ENCODE measurements at regions not wholly inside any gene's neighbourhood (a gene's known extent, or its start where the extent isn't known, plus 50 kb on each side); places are given as distances from the start of the nearest gene placed in this dataset.

- TF ChIP-seq ARNTL (CRISPR knock-in tag; IDR thresholded peaks at IDR 0.05; ENCODE audit: borderline replicate concordance, low read depth), result no peak
- TF ChIP-seq TOX (CRISPR knock-in tag; IDR thresholded peaks at IDR 0.05; ENCODE audit: borderline replicate concordance), result no peak
- no peak for TF ChIP-seq CSRNP3 (CRISPR knock-in tag; IDR thresholded peaks at IDR 0.05)
- ATAC-seq, result no peak
Measured at GRCh38 chr1:62370594-62370993, 51.4 kb upstream of the KANK4 start.

GRCh38 chr1:62371375-62371774 is 52.1 kb upstream of the KANK4 start:
- TF ChIP-seq TOX (CRISPR knock-in tag; IDR thresholded peaks at IDR 0.05; ENCODE audit: borderline replicate concordance) (no peak), SNAI2 (CRISPR knock-in tag; IDR thresholded peaks at IDR 0.05) (no peak), ZFP30 (CRISPR knock-in tag; IDR thresholded peaks at IDR 0.05) (no peak), POU6F1 (CRISPR knock-in tag; IDR thresholded peaks at IDR 0.05; ENCODE audit: borderline replicate concordance, low read depth) (no peak), ZC3H10 (CRISPR knock-in tag; IDR thresholded peaks at IDR 0.05) (no peak), ZNF565 (CRISPR knock-in tag; conservative IDR thresholded peaks at IDR 0.05; ENCODE audit: low read depth) (no peak), ZNF8 (CRISPR knock-in tag; IDR thresholded peaks at IDR 0.05) (no peak), BACH2 (CRISPR knock-in tag; IDR thresholded peaks at IDR 0.05; ENCODE audit: borderline replicate concordance) (no peak), CSDC2 (CRISPR knock-in tag; IDR thresholded peaks at IDR 0.05) (no peak), CSRNP3 (CRISPR knock-in tag; IDR thresholded peaks at IDR 0.05) (no peak), PATZ1 (CRISPR knock-in tag; IDR thresholded peaks at IDR 0.05; ENCODE audit: borderline replicate concordance) (no peak), PPARA (CRISPR knock-in tag; IDR thresholded peaks at IDR 0.05; ENCODE audit: borderline replicate concordance) (no peak), ZFP3 (CRISPR knock-in tag; IDR thresholded peaks at IDR 0.05) (no peak), TCF4 (CRISPR knock-in tag; IDR thresholded peaks at IDR 0.05; ENCODE audit: borderline replicate concordance) (no peak)

GRCh38 chr1:62373221-62373620 is 54.0 kb upstream of the KANK4 start:
- TF ChIP-seq RARB (CRISPR knock-in tag; IDR thresholded peaks at IDR 0.05), result no peak
- TF ChIP-seq SNAI2 (CRISPR knock-in tag; IDR thresholded peaks at IDR 0.05), result no peak

More at GRCh38 chr1:62371375-62371774, 52.1 kb upstream of the KANK4 start:
- no peak for ATAC-seq

GRCh38 chr1:62377043-62377562 is 57.9 kb upstream of the KANK4 start:
- ATAC-seq, result no peak
- TF ChIP-seq ZFP30 (CRISPR knock-in tag; IDR thresholded peaks at IDR 0.05) (no peak), ARNTL (CRISPR knock-in tag; IDR thresholded peaks at IDR 0.05; ENCODE audit: borderline replicate concordance, low read depth) (no peak), TOX (CRISPR knock-in tag; IDR thresholded peaks at IDR 0.05; ENCODE audit: borderline replicate concordance) (no peak), CSRNP3 (CRISPR knock-in tag; IDR thresholded peaks at IDR 0.05) (no peak), GLIS3 (CRISPR knock-in tag; IDR thresholded peaks at IDR 0.05) (no peak), POU6F1 (CRISPR knock-in tag; IDR thresholded peaks at IDR 0.05; ENCODE audit: borderline replicate concordance, low read depth) (no peak), BACH2 (CRISPR knock-in tag; IDR thresholded peaks at IDR 0.05; ENCODE audit: borderline replicate concordance) (no peak), OSR1 (CRISPR knock-in tag; IDR thresholded peaks at IDR 0.05) (no peak), PATZ1 (CRISPR knock-in tag; IDR thresholded peaks at IDR 0.05; ENCODE audit: borderline replicate concordance) (no peak), TSHZ2 (CRISPR knock-in tag; IDR thresholded peaks at IDR 0.05) (no peak), PPARA (CRISPR knock-in tag; IDR thresholded peaks at IDR 0.05; ENCODE audit: borderline replicate concordance) (no peak), ZNF70 (CRISPR knock-in tag; IDR thresholded peaks at IDR 0.05) (no peak)

More at GRCh38 chr1:62373221-62373620, 54.0 kb upstream of the KANK4 start:
- ATAC-seq, result no peak
